ENCODE measurements at regions not wholly inside any gene's neighbourhood (a gene's known extent, or its start where the extent isn't known, plus 50 kb on each side); places are given as distances from the start of the nearest gene placed in this dataset.
"Not testable (repeated sequence)": the region's sequence is repeated elsewhere in the genome, so short reads cannot be mapped to it uniquely, and the experiment has no call there.

DNA sequence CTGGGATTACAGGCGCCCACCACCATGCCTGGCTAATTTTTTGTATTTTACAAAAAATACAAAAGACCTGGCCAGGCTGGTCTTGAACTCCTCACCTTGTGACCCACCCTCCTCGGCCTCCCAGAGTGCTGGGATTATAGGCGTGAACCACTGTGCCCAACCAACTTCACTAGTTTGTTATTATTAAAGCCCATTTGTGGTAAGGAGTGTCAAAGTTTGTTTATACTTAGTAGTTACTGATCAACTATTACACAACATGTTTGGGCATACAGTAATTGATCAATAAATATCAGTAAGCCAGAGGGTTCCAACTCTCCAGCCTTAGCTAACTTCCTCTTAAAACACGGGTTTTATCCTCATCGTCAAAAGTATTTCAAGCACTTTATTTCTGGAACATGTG is 67.5 kb upstream of the ZNG1B start:
- Histone ChIP-seq H3K9me2 (ENCODE audit: insufficient read depth) (no peaks in the 10 kb centered on the region), H3K27ac (ENCODE audit: low read depth, low read length) (no peak overlapping the region), H3K27me3 (ENCODE audit: insufficient read depth, low read length) (no peaks in the 10 kb centered on the region), H4K20me1 (ENCODE audit: insufficient read depth) (no peaks in the 10 kb centered on the region), H3K36me3 (ENCODE audit: control insufficient read depth in 1 of 2, insufficient read depth in 2 of 2, low read length in 2 of 2) (no peaks in the 10 kb centered on the region), H3K79me2 (ENCODE audit: insufficient read depth, low read length) (no peaks in the 10 kb centered on the region), H3K4me2 (ENCODE audit: low read length) (peak overlapping the region; percentile 17; the same call in 1 of the 2 replicates), H3K4me3 (replicated peaks in 1 of 2; ENCODE audit: low read depth in 1 of 2, low read length in 2 of 2) (no peak overlapping the region), H3K9ac (ENCODE audit: low read length) (no peak overlapping the region), H2AFZ (ENCODE audit: low read depth, low read length, poor library complexity, severe bottlenecking) (peak overlapping the region; percentile 81), H3K4me1 (ENCODE audit: control insufficient read depth in 1 of 2, insufficient read depth in 2 of 2, low read length in 2 of 2) (peaks cover 0 to 4% of the 10 kb centered on the region in 2 experiments; a peak in 1 of 4 replicates), H3K9me3 (ENCODE audit: control insufficient read depth in 1 of 2, insufficient read depth in 1 of 2, low read depth in 1 of 2, low read length in 2 of 2) (no peaks in the 10 kb centered on the region)
- ChIA-PET CTCF (interaction anchor here (1.0 to 2.3 kb wide), 11 partner anchors 112 to 232 kb away, joined by 3 to 40 read pairs (median 5); no protein-coding TSS in a partner anchor), POLR2A (interaction anchor here (1.3 kb wide), 1 partner anchor 166 kb away, joined by 4 read pairs; no protein-coding TSS in a partner anchor), RAD21 (ENCODE audit: low non-redundant PET in 1 of 2, low total read pairs in 2 of 2, uncharacterized antibody in 2 of 2, unreplicated experiment in 2 of 2) (interaction anchor here in 1 of 2 experiments (1.0 to 1.3 kb wide), 2 partner anchors 121 to 166 kb away, joined by 4 to 9 read pairs; no protein-coding TSS in a partner anchor)
- no TSS peak for BruUV-seq (replicated peaks)
- no peak for TF ChIP-seq CTCF (IDR thresholded peaks at IDR 0.05 in 2 of 3, conservative IDR thresholded peaks at IDR 0.05 in 1 of 3; ENCODE audit: borderline replicate concordance in 1 of 3, insufficient read depth in 1 of 3, low read depth in 2 of 3, low read length in 2 of 3)
- TF ChIP-seq, protein P1, sequence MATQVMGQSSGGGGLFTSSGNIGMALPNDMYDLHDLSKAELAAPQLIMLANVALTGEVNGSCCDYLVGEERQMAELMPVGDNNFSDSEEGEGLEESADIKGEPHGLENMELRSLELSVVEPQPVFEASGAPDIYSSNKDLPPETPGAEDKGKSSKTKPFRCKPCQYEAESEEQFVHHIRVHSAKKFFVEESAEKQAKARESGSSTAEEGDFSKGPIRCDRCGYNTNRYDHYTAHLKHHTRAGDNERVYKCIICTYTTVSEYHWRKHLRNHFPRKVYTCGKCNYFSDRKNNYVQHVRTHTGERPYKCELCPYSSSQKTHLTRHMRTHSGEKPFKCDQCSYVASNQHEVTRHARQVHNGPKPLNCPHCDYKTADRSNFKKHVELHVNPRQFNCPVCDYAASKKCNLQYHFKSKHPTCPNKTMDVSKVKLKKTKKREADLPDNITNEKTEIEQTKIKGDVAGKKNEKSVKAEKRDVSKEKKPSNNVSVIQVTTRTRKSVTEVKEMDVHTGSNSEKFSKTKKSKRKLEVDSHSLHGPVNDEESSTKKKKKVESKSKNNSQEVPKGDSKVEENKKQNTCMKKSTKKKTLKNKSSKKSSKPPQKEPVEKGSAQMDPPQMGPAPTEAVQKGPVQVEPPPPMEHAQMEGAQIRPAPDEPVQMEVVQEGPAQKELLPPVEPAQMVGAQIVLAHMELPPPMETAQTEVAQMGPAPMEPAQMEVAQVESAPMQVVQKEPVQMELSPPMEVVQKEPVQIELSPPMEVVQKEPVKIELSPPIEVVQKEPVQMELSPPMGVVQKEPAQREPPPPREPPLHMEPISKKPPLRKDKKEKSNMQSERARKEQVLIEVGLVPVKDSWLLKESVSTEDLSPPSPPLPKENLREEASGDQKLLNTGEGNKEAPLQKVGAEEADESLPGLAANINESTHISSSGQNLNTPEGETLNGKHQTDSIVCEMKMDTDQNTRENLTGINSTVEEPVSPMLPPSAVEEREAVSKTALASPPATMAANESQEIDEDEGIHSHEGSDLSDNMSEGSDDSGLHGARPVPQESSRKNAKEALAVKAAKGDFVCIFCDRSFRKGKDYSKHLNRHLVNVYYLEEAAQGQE (IDR thresholded peaks at IDR 0.05; ENCODE audit: low read depth) = no peak
- no peak for TF ChIP-seq EZH2 (IDR thresholded peaks at IDR 0.05)
- no peak for TF ChIP-seq FOSL1 (IDR thresholded peaks at IDR 0.05; ENCODE audit: low read depth)
- TF ChIP-seq TCF7L2 (IDR thresholded peaks at IDR 0.05; ENCODE audit: borderline replicate concordance, extremely low read depth, insufficient read depth, insufficient read length) = no peak
- TF ChIP-seq RAD21 (IDR thresholded peaks at IDR 0.05; ENCODE audit: low read depth) = no peak
- TF ChIP-seq ZBTB33 (IDR thresholded peaks at IDR 0.05; ENCODE audit: extremely low read depth, insufficient replicate concordance, low read length) = no peak
- no peak for TF ChIP-seq EZH2phosphoT487 (IDR thresholded peaks at IDR 0.05; ENCODE audit: borderline replicate concordance)
- no peak for TF ChIP-seq CEBPB (IDR thresholded peaks at IDR 0.05; ENCODE audit: low read depth)
- TF ChIP-seq SIN3A (IDR thresholded peaks at IDR 0.05; ENCODE audit: low read depth) = no peak
- no peak for TF ChIP-seq YY1 (IDR thresholded peaks at IDR 0.05; ENCODE audit: extremely low read depth, insufficient replicate concordance, low read depth, low read length)
- TF ChIP-seq ZNF274 (IDR thresholded peaks at IDR 0.05; ENCODE audit: low read depth, low read length) = no peak
- ATAC-seq = no peak
- DNase-seq (ENCODE audit: low read depth, low spot score) = no peak
- intact Hi-C loops (cut with micrococcal nuclease) = loop anchor here (1.0 kb wide), 4 partner anchors 121 to 290 kb away; no protein-coding TSS in a partner anchor

GRCh38 chr2:113368581-113368980 is 68.9 kb upstream of the ZNG1B start:
- CTCF ChIA-PET = not testable (repeated sequence)

More at GRCh38 chr2:113368581-113368980, 68.9 kb upstream of the ZNG1B start:
- H4K20me1 ChIP-seq (ENCODE audit: insufficient read depth); H3K27me3 ChIP-seq (ENCODE audit: insufficient read depth, low read length); BruUV-seq (replicated peaks); H3K4me3 ChIP-seq (replicated peaks in 1 of 2; ENCODE audit: low read depth in 1 of 2, low read length in 2 of 2); DNase-seq (ENCODE audit: low read depth, low spot score); H3K79me2 ChIP-seq (ENCODE audit: insufficient read depth, low read length); RAD21 ChIA-PET (ENCODE audit: low non-redundant PET in 1 of 2, low total read pairs in 2 of 2, uncharacterized antibody in 2 of 2, unreplicated experiment in 2 of 2); H3K36me3 ChIP-seq (ENCODE audit: control insufficient read depth in 1 of 2, insufficient read depth in 2 of 2, low read length in 2 of 2); H3K4me1 ChIP-seq (ENCODE audit: control insufficient read depth in 1 of 2, insufficient read depth in 2 of 2, low read length in 2 of 2); H3K27ac ChIP-seq (ENCODE audit: low read depth, low read length); POLR2A ChIA-PET; intact Hi-C loops (cut with micrococcal nuclease); H2AFZ ChIP-seq (ENCODE audit: low read depth, low read length, poor library complexity, severe bottlenecking); H3K4me2 ChIP-seq (ENCODE audit: low read length); H3K9me2 ChIP-seq (ENCODE audit: insufficient read depth); H3K9ac ChIP-seq (ENCODE audit: low read length); H3K9me3 ChIP-seq (ENCODE audit: control insufficient read depth in 1 of 2, insufficient read depth in 1 of 2, low read depth in 1 of 2, low read length in 2 of 2); ATAC-seq: not testable (repeated sequence)
